ENCODE measurements at regions not wholly inside any gene's neighbourhood (a gene's known extent, or its start where the extent isn't known, plus 50 kb on each side); places are given as distances from the start of the nearest gene placed in this dataset.

GRCh38 chr13:39952249-39953233 is 297.1 kb downstream of the COG6 start:
- H3K27me3 Mint-ChIP-seq (ENCODE audit: low read depth): no peaks in the 10 kb centered on the region
- CTCF ChIA-PET: interaction anchor here (0.5 to 6.4 kb wide), 4 partner anchors 11 to 730 kb away, joined by 3 to 67 read pairs (median 4); no protein-coding TSS in a partner anchor
- intact Hi-C loops (cut with micrococcal nuclease): no loop called here
- peaks cover 48% of the 10 kb centered on the region for H3K4me1 Mint-ChIP-seq (ENCODE audit: low read depth)
- DNase-seq: peak; percentile 27
- H3K4me3 Mint-ChIP-seq: no peak overlapping the region
- peak overlapping the region; percentile 5 for H3K27ac Mint-ChIP-seq
- no peaks in the 10 kb centered on the region for H3K36me3 Mint-ChIP-seq (ENCODE audit: low read depth)
- no peaks in the 10 kb centered on the region for H3K9me3 Mint-ChIP-seq

- no peak for DNase-seq
- H3K36me3 Mint-ChIP-seq (ENCODE audit: low read depth): no peaks in the 10 kb centered on the region
- H3K4me1 Mint-ChIP-seq (ENCODE audit: low read depth): peaks cover 59% of the 10 kb centered on the region
- H3K27me3 Mint-ChIP-seq (ENCODE audit: low read depth): no peaks in the 10 kb centered on the region
- intact Hi-C loops (cut with micrococcal nuclease): no loop called here
- CTCF ChIA-PET: interaction anchor here (6.4 kb wide), 1 partner anchor 13 kb away, joined by 67 read pairs; no protein-coding TSS in a partner anchor
- H3K27ac Mint-ChIP-seq: no peak overlapping the region
- no peaks in the 10 kb centered on the region for H3K9me3 Mint-ChIP-seq
- no peak overlapping the region for H3K4me3 Mint-ChIP-seq
Measured at GRCh38 chr13:39954476-39954875, 299.0 kb downstream of the COG6 start.

- Mint-ChIP-seq H3K36me3 (ENCODE audit: low read depth) (no peaks in the 10 kb centered on the region), H3K4me1 (ENCODE audit: low read depth) (peaks cover 60% of the 10 kb centered on the region), H3K27me3 (ENCODE audit: low read depth) (no peaks in the 10 kb centered on the region), H3K27ac (no peak overlapping the region), H3K9me3 (no peaks in the 10 kb centered on the region), H3K4me3 (no peak overlapping the region)
- DNase-seq: no peak
- CTCF ChIA-PET: interaction anchor here (0.9 to 6.4 kb wide), 4 partner anchors 14 to 713 kb away, joined by 3 to 67 read pairs (median 3); no protein-coding TSS in a partner anchor
- intact Hi-C loops (cut with micrococcal nuclease): loop anchor here (5.0 kb wide), 3 partner anchors 147 to 822 kb away; no protein-coding TSS in a partner anchor
Measured at GRCh38 chr13:39955560-39955959, 300.1 kb downstream of the COG6 start.

- no peaks in the 10 kb centered on the region for H3K36me3 Mint-ChIP-seq (ENCODE audit: low read depth)
- H3K4me1 Mint-ChIP-seq (ENCODE audit: low read depth): peaks cover 60% of the 10 kb centered on the region
- intact Hi-C loops (cut with micrococcal nuclease): loop anchor here (1.0 to 5.0 kb wide), 4 partner anchors 70 to 821 kb away; no protein-coding TSS in a partner anchor
- no peaks in the 10 kb centered on the region for H3K9me3 Mint-ChIP-seq
- CTCF ChIA-PET: interaction anchor here (0.9 to 6.4 kb wide), 4 partner anchors 14 to 712 kb away, joined by 3 to 67 read pairs (median 3); no protein-coding TSS in a partner anchor
- no peak overlapping the region for H3K27ac Mint-ChIP-seq
- peak; percentile 75 for DNase-seq
- H3K27me3 Mint-ChIP-seq (ENCODE audit: low read depth): no peaks in the 10 kb centered on the region
- H3K4me3 Mint-ChIP-seq: no peak overlapping the region
Measured at GRCh38 chr13:39956036-39956435, 300.6 kb downstream of the COG6 start.

- Mint-ChIP-seq H3K27me3 (ENCODE audit: low read depth) (no peaks in the 10 kb centered on the region), H3K9me3 (no peaks in the 10 kb centered on the region), H3K27ac (peak overlapping the region; percentile 60), H3K4me3 (peak overlapping the region; percentile 42), H3K36me3 (ENCODE audit: low read depth) (no peaks in the 10 kb centered on the region), H3K4me1 (ENCODE audit: low read depth) (peaks cover 44% of the 10 kb centered on the region)
- intact Hi-C loops (cut with micrococcal nuclease): loop anchor here (5.0 kb wide), 3 partner anchors 144 to 819 kb away; no protein-coding TSS in a partner anchor
- no peak for DNase-seq
- CTCF ChIA-PET: interaction anchor here (0.9 to 1.0 kb wide), 2 partner anchors 15 to 16 kb away, joined by 4 to 5 read pairs; no protein-coding TSS in a partner anchor
Measured at GRCh38 chr13:39957868-39958677, 302.6 kb downstream of the COG6 start.

GRCh38 chr13:39959497-39960144 is 304.2 kb downstream of the COG6 start:
- H3K4me3 Mint-ChIP-seq: no peak overlapping the region
- CTCF ChIA-PET: interaction anchor here (1.0 to 1.3 kb wide), 2 partner anchors 9 to 17 kb away, joined by 3 to 5 read pairs; no protein-coding TSS in a partner anchor
- H3K4me1 Mint-ChIP-seq (ENCODE audit: low read depth): peaks cover 41% of the 10 kb centered on the region
- intact Hi-C loops (cut with micrococcal nuclease): loop anchor here (5.0 kb wide), 3 partner anchors 143 to 818 kb away; no protein-coding TSS in a partner anchor
- H3K27me3 Mint-ChIP-seq (ENCODE audit: low read depth): no peaks in the 10 kb centered on the region
- no peak for DNase-seq
- H3K9me3 Mint-ChIP-seq: no peaks in the 10 kb centered on the region
- H3K27ac Mint-ChIP-seq: no peak overlapping the region
- no peaks in the 10 kb centered on the region for H3K36me3 Mint-ChIP-seq (ENCODE audit: low read depth)

GRCh38 chr13:39960191-39960590 is 304.7 kb downstream of the COG6 start:
- Mint-ChIP-seq H3K4me3 (no peak overlapping the region), H3K27ac (no peak overlapping the region), H3K9me3 (no peaks in the 10 kb centered on the region), H3K36me3 (ENCODE audit: low read depth) (no peaks in the 10 kb centered on the region), H3K4me1 (ENCODE audit: low read depth) (peaks cover 39% of the 10 kb centered on the region), H3K27me3 (ENCODE audit: low read depth) (no peaks in the 10 kb centered on the region)
- intact Hi-C loops (cut with micrococcal nuclease): no loop called here
- CTCF ChIA-PET: interaction anchor here (1.0 to 1.3 kb wide), 2 partner anchors 9 to 18 kb away, joined by 3 to 5 read pairs; no protein-coding TSS in a partner anchor
- no peak for DNase-seq

- no peaks in the 10 kb centered on the region for H3K9me3 Mint-ChIP-seq
- H3K27me3 Mint-ChIP-seq (ENCODE audit: low read depth): no peaks in the 10 kb centered on the region
- no peak overlapping the region for H3K27ac Mint-ChIP-seq
- DNase-seq: no peak
- intact Hi-C loops (cut with micrococcal nuclease): no loop called here
- H3K4me3 Mint-ChIP-seq: no peak overlapping the region
- no peaks in the 10 kb centered on the region for H3K36me3 Mint-ChIP-seq (ENCODE audit: low read depth)
- CTCF ChIA-PET: interaction anchor here (0.5 to 1.3 kb wide), 4 partner anchors 8 to 722 kb away, joined by 3 to 5 read pairs (median 3); no protein-coding TSS in a partner anchor
- H3K4me1 Mint-ChIP-seq (ENCODE audit: low read depth): peaks cover 31% of the 10 kb centered on the region
Measured at GRCh38 chr13:39961036-39961435, 305.6 kb downstream of the COG6 start.

- no peaks in the 10 kb centered on the region for H3K27me3 Mint-ChIP-seq (ENCODE audit: low read depth)
- H3K27ac Mint-ChIP-seq: no peak overlapping the region
- no peaks in the 10 kb centered on the region for H3K36me3 Mint-ChIP-seq (ENCODE audit: low read depth)
- intact Hi-C loops (cut with micrococcal nuclease): no loop called here
- no peaks in the 10 kb centered on the region for H3K9me3 Mint-ChIP-seq
- no peak overlapping the region for H3K4me3 Mint-ChIP-seq
- CTCF ChIA-PET: interaction anchor here (0.6 to 1.4 kb wide), 3 partner anchors 10 to 719 kb away, joined by 3 to 6 read pairs (median 3); no protein-coding TSS in a partner anchor
- DNase-seq: peak; percentile 40
- peaks cover 7% of the 10 kb centered on the region for H3K4me1 Mint-ChIP-seq (ENCODE audit: low read depth)
Measured at GRCh38 chr13:39963612-39964011, 308.1 kb downstream of the COG6 start.

- Mint-ChIP-seq H3K27me3 (ENCODE audit: low read depth) (no peaks in the 10 kb centered on the region), H3K27ac (no peak overlapping the region), H3K9me3 (no peaks in the 10 kb centered on the region), H3K4me3 (no peak overlapping the region), H3K36me3 (ENCODE audit: low read depth) (no peaks in the 10 kb centered on the region), H3K4me1 (ENCODE audit: low read depth) (peaks cover 4% of the 10 kb centered on the region)
- no peak for DNase-seq
- intact Hi-C loops (cut with micrococcal nuclease): no loop called here
- CTCF ChIA-PET: interaction anchor here (1.9 kb wide), 1 partner anchor 26 kb away, joined by 4 read pairs; no protein-coding TSS in a partner anchor
Measured at GRCh38 chr13:39965309-39965708, 309.8 kb downstream of the COG6 start.

GRCh38 chr13:39967199-39967959 is 311.9 kb downstream of the COG6 start:
- DNase-seq: no peak
- Mint-ChIP-seq H3K36me3 (ENCODE audit: low read depth) (no peaks in the 10 kb centered on the region), H3K27ac (no peak overlapping the region), H3K4me1 (ENCODE audit: low read depth) (peaks cover 7% of the 10 kb centered on the region), H3K27me3 (ENCODE audit: low read depth) (no peaks in the 10 kb centered on the region), H3K9me3 (no peaks in the 10 kb centered on the region), H3K4me3 (no peak overlapping the region)
- intact Hi-C loops (cut with micrococcal nuclease): no loop called here
- CTCF ChIA-PET: interaction anchor here (0.6 to 2.2 kb wide), 3 partner anchors 25 to 672 kb away, joined by 3 to 8 read pairs (median 3); no protein-coding TSS in a partner anchor
